ENCODE measurements at regions not wholly inside any gene's neighbourhood (a gene's known extent, or its start where the extent isn't known, plus 50 kb on each side); places are given as distances from the start of the nearest gene placed in this dataset.

GRCh38 chr21:16199539-16199938 lies 469.8 kb downstream of the USP25 start:
- no peak for TF ChIP-seq CTCF (IDR thresholded peaks at IDR 0.05; ENCODE audit: insufficient read depth, low read length, poor library complexity, severe bottlenecking)
- no peak for DNase-seq (ENCODE audit: low read depth)
- Histone ChIP-seq H3K27me3 (ENCODE audit: control insufficient read depth, insufficient read depth, low read length) (no peaks in the 10 kb centered on the region), H3K4me3 (ENCODE audit: low read depth, low read length) (no peak overlapping the region), H3K36me3 (ENCODE audit: control insufficient read depth, insufficient read depth, low read length) (no peaks in the 10 kb centered on the region)

GRCh38 chr21:16201718-16202117 lies 471.9 kb downstream of the USP25 start:
- DNase-seq (ENCODE audit: low read depth): no peak
- no peaks in the 10 kb centered on the region for H3K36me3 ChIP-seq (ENCODE audit: control insufficient read depth, insufficient read depth, low read length)
- no peak for TF ChIP-seq CTCF (IDR thresholded peaks at IDR 0.05; ENCODE audit: insufficient read depth, low read length, poor library complexity, severe bottlenecking)
- H3K27me3 ChIP-seq (ENCODE audit: control insufficient read depth, insufficient read depth, low read length): no peaks in the 10 kb centered on the region
- H3K4me3 ChIP-seq (ENCODE audit: low read depth, low read length): no peak overlapping the region

GRCh38 chr21:16205527-16205926 lies 475.7 kb downstream of the USP25 start:
- Histone ChIP-seq H3K27me3 (ENCODE audit: control insufficient read depth, insufficient read depth, low read length) (no peaks in the 10 kb centered on the region), H3K4me3 (ENCODE audit: low read depth, low read length) (no peak overlapping the region), H3K36me3 (ENCODE audit: control insufficient read depth, insufficient read depth, low read length) (no peaks in the 10 kb centered on the region)
- no peak for DNase-seq (ENCODE audit: low read depth)
- no peak for TF ChIP-seq CTCF (IDR thresholded peaks at IDR 0.05; ENCODE audit: insufficient read depth, low read length, poor library complexity, severe bottlenecking)

- H3K4me3 ChIP-seq (ENCODE audit: low read depth, low read length): no peak overlapping the region
- DNase-seq (ENCODE audit: low read depth): no peak
- H3K36me3 ChIP-seq (ENCODE audit: control insufficient read depth, insufficient read depth, low read length): no peaks in the 10 kb centered on the region
- no peaks in the 10 kb centered on the region for H3K27me3 ChIP-seq (ENCODE audit: control insufficient read depth, insufficient read depth, low read length)
- TF ChIP-seq CTCF (IDR thresholded peaks at IDR 0.05; ENCODE audit: insufficient read depth, low read length, poor library complexity, severe bottlenecking): no peak
Measured at GRCh38 chr21:16211339-16212303, 481.8 kb downstream of the USP25 start.

GRCh38 chr21:16213518-16213917 lies 483.7 kb downstream of the USP25 start:
- DNase-seq (ENCODE audit: low read depth): no peak
- Histone ChIP-seq H3K4me3 (ENCODE audit: low read depth, low read length) (no peak overlapping the region), H3K36me3 (ENCODE audit: control insufficient read depth, insufficient read depth, low read length) (no peaks in the 10 kb centered on the region), H3K27me3 (ENCODE audit: control insufficient read depth, insufficient read depth, low read length) (no peaks in the 10 kb centered on the region)
- TF ChIP-seq CTCF (IDR thresholded peaks at IDR 0.05; ENCODE audit: insufficient read depth, low read length, poor library complexity, severe bottlenecking): no peak
